ENCODE measurements at regions not wholly inside any gene's neighbourhood (a gene's known extent, or its start where the extent isn't known, plus 50 kb on each side); places are given as distances from the start of the nearest gene placed in this dataset.

- DNase-seq (ENCODE audit: low read depth in 1 of 2, low spot score in 1 of 2), result no peak
- H3K27me3 ChIP-seq (ENCODE audit: insufficient read depth, poor library complexity, severe bottlenecking), result no peaks in the 10 kb centered on the region
- no peak for TF ChIP-seq REST (IDR thresholded peaks at IDR 0.05; ENCODE audit: insufficient replicate concordance, low read depth)
- TF ChIP-seq GABPA (IDR thresholded peaks at IDR 0.05; ENCODE audit: low read depth), result no peak
- TF ChIP-seq CTCF (IDR thresholded peaks at IDR 0.05; ENCODE audit: insufficient read depth, low read length), result no peak
- no peak for TF ChIP-seq SPI1 (IDR thresholded peaks at IDR 0.05; ENCODE audit: borderline replicate concordance, low read depth)
- no peak for TF ChIP-seq POLR2AphosphoS5 (IDR thresholded peaks at IDR 0.05; ENCODE audit: low read depth)
These were observed 171.9 kb upstream of the USP25 start for GRCh38 chr21:15557925-15558324.

GRCh38 chr21:15558884-15559283 is 170.9 kb upstream of the USP25 start:
- Histone ChIP-seq H3K4me3 (replicated peaks; ENCODE audit: insufficient read depth, low read length) (no peak overlapping the region), H3K27me3 (ENCODE audit: insufficient read depth, poor library complexity, severe bottlenecking) (no peaks in the 10 kb centered on the region), H3K27ac (replicated peaks) (no peak overlapping the region)
- DNase-seq (ENCODE audit: low read depth in 1 of 2, low spot score in 1 of 2), result no peak
- no peak for TF ChIP-seq REST (IDR thresholded peaks at IDR 0.05; ENCODE audit: insufficient replicate concordance, low read depth)
- no peak for TF ChIP-seq GABPA (IDR thresholded peaks at IDR 0.05; ENCODE audit: low read depth)
- TF ChIP-seq SPI1 (IDR thresholded peaks at IDR 0.05; ENCODE audit: borderline replicate concordance, low read depth), result no peak
- no peak for TF ChIP-seq CTCF (IDR thresholded peaks at IDR 0.05; ENCODE audit: insufficient read depth, low read length)
- TF ChIP-seq POLR2AphosphoS5 (IDR thresholded peaks at IDR 0.05; ENCODE audit: low read depth), result no peak

More at GRCh38 chr21:15557925-15558324, 171.9 kb upstream of the USP25 start:
- Histone ChIP-seq H3K4me3 (replicated peaks; ENCODE audit: insufficient read depth, low read length) (no peak overlapping the region), H3K27ac (replicated peaks) (no peak overlapping the region)

GRCh38 chr21:15559660-15560059 is 170.1 kb upstream of the USP25 start:
- no peaks in the 10 kb centered on the region for H3K27me3 ChIP-seq (ENCODE audit: insufficient read depth, poor library complexity, severe bottlenecking)
- no peak for TF ChIP-seq CTCF (IDR thresholded peaks at IDR 0.05; ENCODE audit: insufficient read depth, low read length)
- H3K4me3 ChIP-seq (replicated peaks; ENCODE audit: insufficient read depth, low read length), result no peak overlapping the region
- DNase-seq (ENCODE audit: low read depth in 1 of 2, low spot score in 1 of 2), result no peak
- no peak overlapping the region for H3K27ac ChIP-seq (replicated peaks)

GRCh38 chr21:15560383-15561056 is 169.3 kb upstream of the USP25 start:
- H3K4me3 ChIP-seq (replicated peaks; ENCODE audit: insufficient read depth, low read length), result no peak overlapping the region
- no peak overlapping the region for H3K27ac ChIP-seq (replicated peaks)
- DNase-seq (ENCODE audit: low read depth in 1 of 2, low spot score in 1 of 2), result no peak
- TF ChIP-seq REST (IDR thresholded peaks at IDR 0.05; ENCODE audit: insufficient replicate concordance, low read depth) (no peak), CTCF (IDR thresholded peaks at IDR 0.05; ENCODE audit: insufficient read depth, low read length) (no peak), POLR2AphosphoS5 (IDR thresholded peaks at IDR 0.05; ENCODE audit: low read depth) (no peak), SPI1 (IDR thresholded peaks at IDR 0.05; ENCODE audit: borderline replicate concordance, low read depth) (no peak), GABPA (IDR thresholded peaks at IDR 0.05; ENCODE audit: low read depth) (no peak)
- H3K27me3 ChIP-seq (ENCODE audit: insufficient read depth, poor library complexity, severe bottlenecking), result no peaks in the 10 kb centered on the region
